HG03469 (cell line): ENCODE measurements at regions not wholly inside any gene's neighbourhood (a gene's known extent, or its start where the extent isn't known, plus 50 kb on each side); places are given as distances from the start of the nearest gene placed in this dataset.
"Not testable (repeated sequence)": the region's sequence is repeated elsewhere in the genome, so short reads cannot be mapped to it uniquely, and the experiment has no call there.

Source experiments
- ATAC-seq: cut with Tn5 transposase; IDR thresholded peaks from one replicate; pipeline ENCODE4 v1.9.1; 2021; ENCODE audit warnings: mild to moderate bottlenecking, moderate library complexity, moderate number of reproducible peaks; ENCODE audit not compliant: unreplicated experiment

- ATAC-seq = no peak
Measured at GRCh38 chr5:120913396-120913795, 449.3 kb downstream of the PRR16 start.

GRCh38 chr5:120917214-120917758, 453.2 kb downstream of the PRR16 start:
- no peak for ATAC-seq

- ATAC-seq = no peak
Measured at GRCh38 chr5:120919017-120919416, 454.9 kb downstream of the PRR16 start.

GRCh38 chr5:120923026-120923425, 458.9 kb downstream of the PRR16 start:
- no peak for ATAC-seq

GRCh38 chr5:120926471-120926870, 462.4 kb downstream of the PRR16 start:
- no peak for ATAC-seq

GRCh38 chr5:120927950-120928530, 463.9 kb downstream of the PRR16 start:
- no peak for ATAC-seq

GRCh38 chr5:120932480-120932879, 468.4 kb downstream of the PRR16 start:
- ATAC-seq = no peak

GRCh38 chr5:120934031-120934430, 469.9 kb downstream of the PRR16 start:
- ATAC-seq = no peak

- ATAC-seq = no peak
Measured at GRCh38 chr5:120936652-120937051, 472.6 kb downstream of the PRR16 start.

- ATAC-seq = no peak
Measured at GRCh38 chr5:120938604-120939003, 474.5 kb downstream of the PRR16 start.

- no peak for ATAC-seq
Measured at GRCh38 chr5:120942596-120943350, 478.7 kb downstream of the PRR16 start.

- not testable (repeated sequence) for ATAC-seq
Measured at GRCh38 chr5:120949596-120949995, 485.5 kb downstream of the PRR16 start.

- ATAC-seq = not testable (repeated sequence)
Measured at GRCh38 chr5:120953445-120953844, 489.3 kb downstream of the PRR16 start.

GRCh38 chr5:120954255-120954654, 490.2 kb downstream of the PRR16 start:
- ATAC-seq = no peak

GRCh38 chr5:120955795-120956194, 491.7 kb downstream of the PRR16 start:
- ATAC-seq = no peak

- ATAC-seq = no peak
Measured at GRCh38 chr5:120958877-120959485, 494.9 kb downstream of the PRR16 start.

GRCh38 chr5:120960510-120960909, 496.4 kb downstream of the PRR16 start:
- ATAC-seq = no peak

GRCh38 chr5:120967366-120967765, 503.3 kb downstream of the PRR16 start:
- ATAC-seq = no peak

- no peak for ATAC-seq
Measured at GRCh38 chr5:120974690-120975089, 510.6 kb downstream of the PRR16 start.

GRCh38 chr5:120982351-120982750, 518.3 kb downstream of the PRR16 start:
- no peak for ATAC-seq

GRCh38 chr5:120985526-120985925, 521.4 kb downstream of the PRR16 start:
- ATAC-seq = no peak

- ATAC-seq = no peak
Measured at GRCh38 chr5:120988491-120988890, 524.4 kb downstream of the PRR16 start.
